GM20431 (cell line): ENCODE measurements at regions not wholly inside any gene's neighbourhood (a gene's known extent, or its start where the extent isn't known, plus 50 kb on each side); places are given as distances from the start of the nearest gene placed in this dataset.

ENCODE experiments used
- in situ Hi-C: fragments of 300-500 bp; cut with MseI, MboI; formaldehyde crosslinking; loops from one replicate; pipeline ENCODE4 v1.15.0; 2020; ENCODE audit warnings: low sequenced_read_pairs; ENCODE audit not compliant: unreplicated experiment

DNA sequence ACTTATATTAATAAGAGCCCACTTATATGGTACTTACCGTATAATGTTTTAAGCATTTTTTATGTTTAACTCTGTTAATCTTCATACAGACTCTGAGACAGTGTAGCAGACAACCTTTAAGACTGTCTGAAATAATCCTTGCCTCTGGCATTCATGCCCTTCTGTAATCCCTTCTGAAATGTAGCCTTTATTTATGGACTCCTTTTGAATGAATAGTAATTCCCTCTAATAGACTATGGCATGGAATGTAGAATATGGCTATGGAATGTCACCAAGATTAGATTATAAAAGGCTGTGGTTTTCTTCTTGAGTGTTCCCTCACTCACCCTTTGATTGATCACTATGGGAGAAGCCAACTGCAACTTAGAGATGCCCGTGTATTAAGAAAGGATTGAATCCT lies 439.4 kb downstream of the SH3GL2 start:
- in situ Hi-C loops = no loop called here

DNA sequence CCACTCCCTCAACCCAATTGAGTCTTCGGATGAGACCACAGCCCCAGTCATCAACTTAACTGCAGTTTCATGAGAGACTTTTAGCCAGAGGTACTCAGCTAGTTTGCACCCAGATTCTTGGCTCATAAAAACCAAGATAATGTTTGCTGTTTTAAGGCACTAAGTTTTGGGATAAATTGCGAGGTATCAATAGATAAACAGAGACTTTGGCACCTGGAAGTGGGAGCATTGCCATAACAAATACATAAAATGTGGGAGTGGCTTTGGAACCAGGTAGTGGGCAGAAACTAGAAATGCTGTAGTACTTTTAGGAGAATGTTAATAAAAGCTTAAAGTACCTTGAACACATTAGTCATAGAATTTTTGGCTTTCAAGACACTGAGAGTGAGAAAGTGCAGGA lies 439.8 kb downstream of the SH3GL2 start:
- in situ Hi-C loops = no loop called here

DNA sequence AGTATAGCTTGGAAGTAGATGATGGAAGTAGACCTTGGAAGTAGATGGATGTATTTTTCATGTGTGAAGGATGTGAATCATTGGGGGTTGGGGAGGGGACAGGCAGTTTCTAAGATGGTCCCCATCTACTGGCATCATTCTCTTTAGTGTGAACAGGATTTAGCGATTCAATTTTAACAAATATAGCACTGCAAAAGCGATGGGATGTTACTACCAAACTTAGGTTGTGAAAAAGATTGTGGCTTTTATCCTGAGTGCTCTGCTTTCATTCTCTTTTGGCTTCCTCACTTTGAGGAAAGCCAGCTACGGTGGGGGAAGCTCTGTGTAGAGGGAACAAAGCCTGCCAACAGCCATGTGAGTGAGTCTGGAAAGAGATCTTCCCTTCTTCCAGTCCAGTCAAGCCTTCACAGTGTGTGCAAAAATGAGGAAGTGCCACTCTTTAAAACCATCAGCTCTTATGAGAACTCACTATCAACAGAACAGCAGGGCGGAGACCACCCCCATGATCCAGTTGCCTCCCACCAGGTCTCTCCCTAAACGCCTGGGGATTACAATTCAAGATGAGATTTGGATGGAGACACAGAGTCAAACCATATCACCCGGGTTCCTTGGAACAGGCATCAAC lies 441.4 kb downstream of the SH3GL2 start:
- in situ Hi-C loops = no loop called here

DNA sequence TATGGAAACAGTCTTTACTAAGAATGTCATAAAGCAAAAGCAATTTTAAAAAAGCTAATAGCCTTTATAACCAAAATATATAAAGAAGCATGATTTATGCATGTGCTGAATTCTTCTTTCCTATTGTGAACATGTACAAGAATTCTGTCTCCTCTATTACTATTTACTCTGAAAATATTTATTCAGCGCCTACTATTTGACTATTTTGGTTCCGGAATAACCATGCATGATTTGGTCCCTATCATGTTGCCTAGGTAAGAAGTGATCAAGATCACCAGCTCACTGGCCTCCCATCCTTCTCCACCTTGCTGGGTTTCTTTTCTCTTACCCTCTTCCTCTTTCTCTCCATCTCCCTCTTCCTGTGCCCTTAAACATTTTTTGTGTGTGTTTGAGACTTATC lies 443.8 kb downstream of the SH3GL2 start:
- in situ Hi-C loops = no loop called here

DNA sequence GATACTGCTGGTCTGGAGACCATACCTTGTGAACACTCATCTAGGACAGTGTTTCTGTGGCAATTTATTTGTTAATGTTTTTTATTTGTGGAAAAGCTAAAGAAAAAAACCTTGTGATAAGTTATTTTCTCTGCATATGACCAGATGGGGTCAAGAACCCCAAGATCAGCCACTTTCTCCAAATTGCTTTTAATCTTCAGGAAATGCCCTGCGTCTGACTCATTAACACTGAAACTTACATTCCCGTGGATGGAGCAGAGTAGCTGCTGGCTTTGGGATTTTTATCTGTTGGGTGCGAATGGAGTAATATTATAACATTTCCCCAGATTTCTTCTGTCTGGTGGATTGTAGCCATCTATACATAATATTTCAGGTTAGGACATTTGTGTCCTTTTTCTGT lies 444.5 kb downstream of the SH3GL2 start:
- in situ Hi-C loops = no loop called here

DNA sequence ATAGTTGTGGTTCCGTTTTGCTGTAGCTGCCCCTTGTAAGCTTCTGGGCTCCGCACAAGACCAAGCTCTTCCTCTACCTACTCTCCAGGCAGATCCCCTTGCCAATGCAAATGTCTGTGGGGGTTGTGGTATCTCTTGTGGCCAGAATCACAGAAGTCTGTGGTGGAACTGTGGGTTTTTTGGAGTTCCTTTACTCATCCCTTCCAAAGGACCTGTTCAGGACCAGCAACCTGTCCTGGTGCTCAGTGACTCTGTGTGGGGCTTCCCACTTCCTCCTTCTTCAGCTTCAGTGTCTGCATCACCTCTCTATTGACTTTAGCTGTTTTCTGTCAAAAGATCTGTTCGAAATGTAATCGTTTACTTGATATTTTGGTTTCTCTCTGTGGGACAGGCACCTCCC lies 441.3 kb upstream of the ADAMTSL1 start:
- in situ Hi-C loops = no loop called here

DNA sequence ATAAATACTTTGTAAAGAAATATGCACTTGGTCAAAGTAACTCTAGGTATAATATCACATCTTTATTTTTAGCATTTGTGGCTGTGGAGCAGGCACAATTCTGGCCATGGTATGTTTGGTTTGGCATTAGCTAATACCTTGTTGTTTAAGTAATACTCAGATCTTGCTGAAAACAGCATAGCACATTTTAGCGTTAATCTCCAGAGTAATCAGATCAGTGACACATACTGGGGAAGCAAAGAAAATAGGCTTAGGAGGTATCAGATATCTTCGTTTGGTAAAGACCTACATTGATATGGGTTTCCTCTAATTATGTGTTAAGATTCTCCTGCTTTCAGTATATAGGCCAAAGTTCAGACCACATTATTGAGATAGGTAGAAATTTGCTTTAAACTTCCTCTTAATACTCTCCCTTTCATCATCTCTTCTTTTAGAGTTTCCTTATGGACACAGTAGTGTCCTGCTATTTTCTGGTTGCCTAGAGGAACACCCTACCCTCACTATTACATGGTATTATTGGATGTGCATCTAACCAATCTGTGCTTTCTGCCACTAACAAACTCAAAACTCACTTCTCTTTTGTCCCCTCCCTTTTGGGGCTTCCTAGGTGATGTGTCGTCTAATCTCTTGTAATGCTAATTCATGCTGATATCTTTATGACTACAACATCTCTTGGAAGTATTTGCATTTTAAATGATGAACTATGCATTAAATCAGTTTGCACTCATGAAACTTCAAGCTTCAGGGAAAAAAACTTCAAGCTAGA lies 437.3 kb upstream of the ADAMTSL1 start:
- in situ Hi-C loops = no loop called here

DNA sequence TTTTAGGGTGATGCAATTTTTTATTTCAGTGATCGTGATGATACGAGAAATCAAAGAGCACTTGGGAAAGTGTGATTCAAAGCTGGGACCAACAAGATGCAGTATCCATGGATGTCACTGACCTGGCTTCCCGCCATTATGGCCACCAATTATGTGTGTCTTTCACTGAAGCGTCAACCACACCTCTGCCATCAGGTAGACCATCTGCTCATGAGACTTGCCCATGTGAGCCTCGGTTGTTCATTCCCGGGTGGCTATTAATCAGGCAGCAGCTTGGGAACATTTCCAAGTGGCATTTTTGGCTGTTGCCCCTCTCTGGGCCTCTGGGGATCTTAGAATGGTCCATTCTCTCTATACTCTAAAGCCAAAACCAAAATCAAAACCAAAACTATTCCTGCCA lies 436.0 kb upstream of the ADAMTSL1 start:
- in situ Hi-C loops = no loop called here

DNA sequence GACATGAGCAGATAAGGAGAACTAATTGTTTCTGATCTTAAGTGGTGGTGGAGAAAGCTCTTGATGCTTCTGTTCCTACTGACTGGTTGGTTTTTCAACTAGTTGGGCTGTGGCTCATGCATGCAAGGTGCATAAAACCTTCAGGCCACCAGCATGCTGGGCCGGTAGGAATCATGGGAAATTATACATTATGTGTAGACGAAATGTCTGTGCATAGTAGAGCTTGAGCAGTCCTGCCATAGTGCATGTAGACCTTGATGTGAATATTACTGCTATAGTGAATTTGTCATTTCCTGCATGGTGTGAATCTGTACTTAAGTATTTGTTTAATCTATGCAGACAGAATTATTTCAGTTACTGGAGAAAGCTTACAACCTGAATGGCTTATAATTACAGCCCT lies 433.6 kb upstream of the ADAMTSL1 start:
- in situ Hi-C loops = no loop called here

DNA sequence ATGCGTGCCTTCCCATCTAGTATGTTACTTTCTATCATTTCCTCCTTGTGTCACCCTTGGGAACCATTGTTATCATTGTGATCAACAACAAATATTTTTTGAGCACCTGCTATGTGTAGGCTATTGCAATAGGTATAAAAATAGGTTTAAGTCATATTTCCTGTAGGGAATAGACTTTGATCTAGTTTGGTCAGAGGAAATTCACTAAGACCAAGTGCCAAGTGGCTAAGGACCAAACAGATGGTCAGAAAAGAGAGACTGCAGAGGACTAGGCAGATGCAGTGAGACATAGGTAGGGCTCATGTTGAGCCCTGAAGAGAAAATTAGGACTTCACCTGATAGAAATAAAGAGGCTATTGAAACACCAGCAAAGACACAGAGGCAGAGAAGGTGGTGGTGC lies 430.0 kb upstream of the ADAMTSL1 start:
- in situ Hi-C loops = no loop called here

DNA sequence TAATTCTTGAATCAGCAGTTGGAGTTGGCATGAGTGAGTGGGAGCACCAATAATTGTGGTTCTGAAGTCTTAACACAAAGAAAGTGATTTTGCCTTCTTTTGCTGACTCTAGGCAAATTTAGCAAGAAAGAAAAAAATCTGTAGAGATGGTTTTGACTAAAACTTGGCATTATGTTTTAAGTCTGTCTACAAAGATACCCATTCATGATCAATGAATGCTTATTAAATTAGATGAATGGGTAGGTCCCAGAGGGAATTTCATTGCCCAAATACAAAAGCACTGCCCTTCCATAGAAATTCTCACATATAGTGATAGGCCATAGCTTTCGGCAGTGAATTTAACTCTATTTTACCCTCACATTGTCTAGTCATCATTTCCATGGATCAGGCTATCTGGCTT lies 428.6 kb upstream of the ADAMTSL1 start:
- in situ Hi-C loops = no loop called here

DNA sequence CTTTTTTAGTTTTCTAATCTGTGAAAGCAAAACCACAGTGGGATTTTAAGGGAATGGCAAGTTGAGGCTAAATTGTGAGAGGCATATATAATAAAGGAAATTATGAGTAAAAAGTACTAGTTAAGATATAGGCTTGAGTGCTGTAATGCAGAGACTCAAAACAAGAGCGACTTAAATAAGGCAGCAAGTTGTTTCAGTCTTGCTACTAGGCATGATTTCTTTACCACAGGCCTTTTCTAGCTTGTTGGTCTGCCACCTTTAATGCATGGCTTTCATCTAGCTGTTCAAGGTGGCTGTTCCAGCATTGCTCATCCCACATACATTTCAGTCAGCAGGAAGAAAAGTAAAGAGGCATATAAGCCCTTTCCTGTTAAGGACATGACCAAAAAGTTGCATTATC lies 427.9 kb upstream of the ADAMTSL1 start:
- in situ Hi-C loops = no loop called here

DNA sequence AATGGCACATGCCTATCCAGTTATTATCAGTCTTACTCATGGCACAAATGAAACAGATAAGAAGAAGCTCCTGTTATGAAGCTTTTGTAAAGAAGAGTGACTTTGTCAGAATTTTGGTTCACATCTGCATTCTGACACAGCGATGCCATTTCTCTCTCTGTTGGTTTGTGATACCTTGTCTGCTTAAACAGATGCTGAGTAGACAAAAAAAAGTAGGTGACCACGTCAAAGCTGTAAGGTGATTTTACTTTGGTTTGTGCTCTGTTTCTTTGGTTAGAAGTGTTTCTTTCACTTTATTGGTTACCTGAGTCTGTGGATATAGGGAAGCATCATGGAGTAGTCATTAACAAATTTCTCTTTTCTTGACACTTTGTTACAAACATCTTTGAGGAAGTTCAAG lies 422.3 kb upstream of the ADAMTSL1 start:
- in situ Hi-C loops = loop anchor here (25.0 kb wide), 1 partner anchor 239 kb away; no protein-coding TSS in a partner anchor

DNA sequence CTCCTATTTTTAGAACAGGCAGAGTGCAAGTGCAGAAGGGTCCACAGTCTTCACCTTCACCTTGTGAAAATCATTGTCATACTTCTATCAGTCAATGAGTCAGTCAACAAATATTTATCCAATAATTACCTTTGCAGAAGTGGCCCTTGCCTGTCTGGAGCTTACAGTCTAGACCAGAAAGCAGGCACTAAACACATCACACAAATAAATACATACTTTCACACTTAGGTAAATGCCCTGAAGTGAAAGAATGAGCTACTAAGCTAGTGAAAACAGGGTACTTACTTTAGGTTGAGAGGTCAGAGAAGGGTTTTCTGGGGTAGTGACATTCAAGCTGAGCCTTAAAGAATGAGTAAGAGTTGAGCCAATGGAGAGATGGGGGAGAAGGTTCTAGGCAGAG lies 421.9 kb upstream of the ADAMTSL1 start:
- in situ Hi-C loops = loop anchor here (25.0 kb wide), 1 partner anchor 240 kb away; no protein-coding TSS in a partner anchor

DNA sequence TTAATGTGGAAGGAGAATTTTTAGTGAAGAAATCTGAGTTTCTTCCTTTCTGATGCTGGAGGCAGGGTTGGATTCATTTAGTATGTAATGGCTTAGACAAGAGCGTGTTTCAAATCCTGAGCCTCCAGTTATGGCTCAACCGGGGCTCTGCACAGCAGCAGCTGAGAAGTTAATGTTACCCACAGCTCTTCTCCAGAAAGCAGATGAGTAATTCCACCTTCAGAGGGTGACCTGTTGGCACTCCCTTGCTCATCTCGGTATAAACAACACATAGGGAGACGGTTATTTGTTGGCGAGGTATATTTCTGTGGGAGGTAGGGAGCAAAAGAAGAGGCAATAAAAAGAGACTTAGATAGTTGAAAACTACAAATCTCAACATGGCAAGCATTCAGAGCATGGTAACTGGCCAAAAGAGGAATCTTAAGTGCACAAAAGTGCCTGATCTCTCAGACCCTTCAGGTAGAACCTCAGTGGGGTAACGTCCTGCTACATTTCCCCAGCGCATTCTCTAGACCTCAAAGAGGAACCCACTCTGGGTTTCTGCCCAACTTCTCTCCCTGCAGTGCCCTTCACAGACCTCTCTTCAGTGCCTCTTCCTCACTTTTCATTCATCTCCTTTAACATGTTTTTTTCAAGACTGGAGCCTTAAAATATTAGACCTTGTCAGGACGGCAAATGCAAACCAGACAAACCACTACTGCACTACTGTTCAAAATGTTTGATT lies 417.5 kb upstream of the ADAMTSL1 start:
- in situ Hi-C loops = loop anchor here (25.0 kb wide), 1 partner anchor 244 kb away; no protein-coding TSS in a partner anchor

DNA sequence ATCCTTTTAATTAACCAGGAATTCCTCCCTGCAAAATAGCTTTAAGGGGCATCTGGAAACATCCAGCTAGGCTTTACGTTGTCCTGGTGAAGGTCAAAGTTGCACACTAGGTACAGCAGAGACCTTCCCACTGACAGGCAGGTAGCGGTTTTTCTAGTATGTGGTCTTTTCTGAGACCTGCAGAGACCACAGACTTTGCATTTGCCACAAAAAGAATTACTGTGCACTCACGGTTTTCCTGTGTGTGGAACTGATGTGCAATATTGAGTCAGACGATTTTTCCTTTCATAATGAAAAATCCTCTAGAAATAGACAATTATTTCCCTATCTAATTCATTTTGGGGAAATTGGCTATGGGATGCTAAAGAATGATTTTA lies 417.0 kb upstream of the ADAMTSL1 start:
- in situ Hi-C loops = loop anchor here (25.0 kb wide), 1 partner anchor 245 kb away; no protein-coding TSS in a partner anchor

DNA sequence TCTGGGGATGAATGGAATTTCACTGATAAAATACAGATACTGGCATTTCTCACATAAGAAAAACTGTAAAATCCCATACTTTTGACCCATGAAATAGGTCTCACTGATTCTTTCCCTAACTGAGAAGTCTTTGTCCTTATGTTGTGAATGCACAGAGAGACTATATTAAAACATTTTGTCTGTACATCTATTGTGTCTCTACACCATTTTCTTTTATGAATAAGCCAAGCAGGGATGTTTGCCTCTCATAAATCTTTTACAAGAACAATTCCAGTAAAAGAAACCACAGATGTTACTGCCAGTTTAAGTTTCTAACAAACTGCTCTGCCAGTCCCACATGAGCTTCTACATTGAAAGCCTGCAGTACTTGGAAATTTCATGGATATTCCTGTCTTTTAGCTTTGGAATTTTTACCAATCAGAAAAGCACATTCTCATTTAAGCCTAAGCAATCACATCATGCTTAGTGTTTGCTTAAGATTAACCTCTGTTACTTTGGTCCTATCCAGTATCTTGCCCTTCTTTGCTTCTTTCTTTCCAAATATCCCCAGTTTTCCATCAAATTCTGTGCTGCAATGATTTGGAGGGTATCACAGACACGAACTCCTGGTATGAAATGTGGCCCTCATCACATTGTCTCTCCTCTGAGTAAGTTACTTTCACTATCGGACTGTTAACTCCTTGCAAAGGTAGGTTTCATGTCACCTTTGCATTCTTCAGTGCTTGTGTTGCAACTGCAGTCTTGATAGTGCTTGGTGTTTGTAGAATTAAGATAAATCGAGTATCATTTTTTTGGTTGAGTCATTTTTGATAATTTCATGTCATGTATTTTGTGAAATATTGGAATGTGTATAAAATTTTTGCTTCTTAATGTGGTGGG lies 415.1 kb upstream of the ADAMTSL1 start:
- in situ Hi-C loops = loop anchor here (25.0 kb wide), 1 partner anchor 247 kb away; no protein-coding TSS in a partner anchor

DNA sequence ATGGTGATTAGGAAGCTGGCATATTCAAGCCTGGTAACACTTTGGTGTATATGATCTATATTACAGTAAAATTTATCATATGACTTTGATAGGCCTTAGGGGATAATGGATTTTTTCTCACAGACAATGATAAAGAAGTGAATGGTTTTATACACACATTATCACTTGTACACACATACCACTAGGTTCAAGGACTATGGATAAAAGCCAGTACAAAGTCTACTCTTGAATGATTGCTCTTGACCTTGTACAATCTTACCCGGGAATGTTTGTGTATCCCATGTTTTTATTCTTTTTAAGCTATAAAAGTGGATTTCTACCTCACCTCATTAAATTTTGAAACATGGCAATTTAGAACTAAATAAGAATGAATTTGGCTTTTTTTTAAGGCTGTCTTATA lies 414.5 kb upstream of the ADAMTSL1 start:
- in situ Hi-C loops = loop anchor here (25.0 kb wide), 1 partner anchor 247 kb away; no protein-coding TSS in a partner anchor

DNA sequence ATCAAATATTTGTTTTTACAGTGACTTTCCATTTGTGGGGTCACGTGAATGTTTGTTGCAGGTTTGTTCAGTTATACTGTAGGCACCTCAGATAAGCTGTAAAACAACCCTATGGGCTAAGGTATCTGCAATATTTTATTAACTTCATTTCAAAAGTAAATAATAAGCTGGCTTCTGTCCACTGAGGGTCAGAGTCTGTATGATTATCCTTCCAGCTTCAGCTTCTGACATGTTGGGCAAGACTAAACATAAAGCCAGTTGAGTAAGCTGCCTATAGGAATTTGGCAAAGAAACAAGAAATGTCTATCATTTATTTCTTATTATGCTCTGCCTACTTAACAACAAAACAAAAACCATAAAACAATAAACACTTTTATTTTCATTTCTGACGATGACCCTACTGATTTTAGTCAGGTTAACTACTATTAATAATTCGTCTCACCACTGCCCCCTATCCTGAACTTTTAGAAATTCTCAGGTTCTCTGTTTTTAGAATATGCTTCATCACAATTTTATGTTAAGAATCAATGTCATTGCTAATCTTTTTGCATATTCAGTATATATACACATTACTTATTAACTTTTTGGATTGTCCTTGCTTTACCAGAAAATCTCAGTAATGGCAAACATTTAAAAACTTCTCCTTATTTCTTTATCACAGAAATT lies 413.6 kb upstream of the ADAMTSL1 start:
- in situ Hi-C loops = loop anchor here (25.0 kb wide), 1 partner anchor 248 kb away; no protein-coding TSS in a partner anchor
